GM12864 (cell line): ENCODE measurements at regions not wholly inside any gene's neighbourhood (a gene's known extent, or its start where the extent isn't known, plus 50 kb on each side); places are given as distances from the start of the nearest gene placed in this dataset.

Experiments
- DNase-seq: peaks from one replicate; pipeline ENCODE4 v3.0.0-alpha.2; 2011; ENCODE audit warnings: low read depth
- H3K4me3 ChIP-seq: 2 replicates; pipeline ENCODE4 v1.5.1; 2011; ENCODE audit warnings: mild to moderate bottlenecking, low read depth, low read length, control low read depth
- TF ChIP-seq, protein P1 (sequence below): IDR thresholded peaks from 2 replicates; pipeline ENCODE4 v1.5.1; 2011; ENCODE audit warnings: low read depth, mild to moderate bottlenecking, moderate library complexity, low read length, control low read depth, inconsistent platforms; ENCODE audit errors: missing control alignments

DNA sequence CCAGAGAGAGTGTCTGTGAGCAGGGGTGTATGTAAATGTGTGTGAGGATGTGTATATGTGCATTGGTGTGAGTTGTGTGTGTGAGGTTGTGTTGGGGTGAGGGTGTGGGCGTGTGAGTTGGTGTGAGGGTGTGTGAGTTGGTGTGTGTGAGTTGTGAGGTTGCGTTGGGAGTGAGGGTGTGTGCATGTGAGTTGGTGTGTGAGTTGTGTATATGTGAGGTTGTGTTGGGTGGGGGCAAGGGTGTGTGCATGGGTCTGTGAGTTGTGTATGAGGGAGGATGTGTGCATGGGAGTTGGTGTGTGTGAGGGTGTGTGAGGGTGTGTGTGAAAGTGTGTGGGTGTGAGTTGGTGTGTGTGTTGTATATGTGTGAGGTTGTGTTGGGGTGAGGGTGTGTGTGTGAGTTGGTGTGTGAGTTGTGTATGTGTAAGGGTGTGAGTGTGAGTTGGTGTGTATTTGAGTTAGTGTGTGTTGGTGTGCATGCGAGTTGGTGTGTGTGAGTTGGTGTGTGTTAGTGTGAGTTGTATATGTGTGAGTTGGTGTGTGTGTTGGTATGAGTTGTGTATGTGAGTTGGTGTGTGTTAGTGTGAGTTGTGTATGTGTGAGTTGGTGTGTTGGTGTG lies 161.6 kb upstream of the IER5L start:
- no peak for DNase-seq
- TF ChIP-seq, protein P1, sequence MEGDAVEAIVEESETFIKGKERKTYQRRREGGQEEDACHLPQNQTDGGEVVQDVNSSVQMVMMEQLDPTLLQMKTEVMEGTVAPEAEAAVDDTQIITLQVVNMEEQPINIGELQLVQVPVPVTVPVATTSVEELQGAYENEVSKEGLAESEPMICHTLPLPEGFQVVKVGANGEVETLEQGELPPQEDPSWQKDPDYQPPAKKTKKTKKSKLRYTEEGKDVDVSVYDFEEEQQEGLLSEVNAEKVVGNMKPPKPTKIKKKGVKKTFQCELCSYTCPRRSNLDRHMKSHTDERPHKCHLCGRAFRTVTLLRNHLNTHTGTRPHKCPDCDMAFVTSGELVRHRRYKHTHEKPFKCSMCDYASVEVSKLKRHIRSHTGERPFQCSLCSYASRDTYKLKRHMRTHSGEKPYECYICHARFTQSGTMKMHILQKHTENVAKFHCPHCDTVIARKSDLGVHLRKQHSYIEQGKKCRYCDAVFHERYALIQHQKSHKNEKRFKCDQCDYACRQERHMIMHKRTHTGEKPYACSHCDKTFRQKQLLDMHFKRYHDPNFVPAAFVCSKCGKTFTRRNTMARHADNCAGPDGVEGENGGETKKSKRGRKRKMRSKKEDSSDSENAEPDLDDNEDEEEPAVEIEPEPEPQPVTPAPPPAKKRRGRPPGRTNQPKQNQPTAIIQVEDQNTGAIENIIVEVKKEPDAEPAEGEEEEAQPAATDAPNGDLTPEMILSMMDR, result no peak
- H3K4me3 ChIP-seq, result no peak overlapping the region

DNA sequence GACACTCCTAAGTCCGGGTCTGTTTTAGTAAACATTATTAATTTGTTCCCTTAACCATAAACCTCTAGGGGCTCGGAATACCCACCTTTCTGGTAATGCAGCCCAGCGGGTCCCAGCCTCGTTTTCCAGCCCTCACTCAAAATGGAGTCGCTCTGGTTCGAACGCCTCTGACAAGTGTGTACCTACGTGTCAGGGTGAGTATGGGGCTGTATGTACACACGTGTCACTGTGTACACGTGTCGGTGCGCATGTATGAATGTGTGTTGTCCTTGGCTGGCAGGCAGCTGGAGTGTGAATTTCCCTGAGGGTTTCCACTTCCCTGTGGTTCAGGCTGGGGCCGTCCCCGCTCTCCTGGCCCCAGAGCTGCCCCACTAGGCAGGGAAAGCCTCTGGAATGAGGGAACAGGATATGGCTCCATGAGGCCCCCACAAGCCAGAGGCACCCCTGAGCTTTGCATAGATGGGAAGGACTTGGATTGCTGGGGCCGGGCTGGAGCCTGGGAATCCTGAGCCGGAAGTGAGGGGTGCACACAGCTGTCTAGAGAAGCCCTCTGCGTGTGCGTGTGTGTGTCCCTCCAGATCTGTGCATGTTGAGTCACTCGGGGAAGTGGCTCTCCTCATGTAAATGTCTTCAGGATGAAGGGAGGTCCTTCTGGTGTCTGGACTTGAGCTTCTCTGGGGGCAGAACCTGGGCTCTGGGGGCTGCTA lies 160.8 kb upstream of the IER5L start:
- H3K4me3 ChIP-seq, result no peak overlapping the region
- TF ChIP-seq, protein P1, result no peak
- DNase-seq, result no peak

DNA sequence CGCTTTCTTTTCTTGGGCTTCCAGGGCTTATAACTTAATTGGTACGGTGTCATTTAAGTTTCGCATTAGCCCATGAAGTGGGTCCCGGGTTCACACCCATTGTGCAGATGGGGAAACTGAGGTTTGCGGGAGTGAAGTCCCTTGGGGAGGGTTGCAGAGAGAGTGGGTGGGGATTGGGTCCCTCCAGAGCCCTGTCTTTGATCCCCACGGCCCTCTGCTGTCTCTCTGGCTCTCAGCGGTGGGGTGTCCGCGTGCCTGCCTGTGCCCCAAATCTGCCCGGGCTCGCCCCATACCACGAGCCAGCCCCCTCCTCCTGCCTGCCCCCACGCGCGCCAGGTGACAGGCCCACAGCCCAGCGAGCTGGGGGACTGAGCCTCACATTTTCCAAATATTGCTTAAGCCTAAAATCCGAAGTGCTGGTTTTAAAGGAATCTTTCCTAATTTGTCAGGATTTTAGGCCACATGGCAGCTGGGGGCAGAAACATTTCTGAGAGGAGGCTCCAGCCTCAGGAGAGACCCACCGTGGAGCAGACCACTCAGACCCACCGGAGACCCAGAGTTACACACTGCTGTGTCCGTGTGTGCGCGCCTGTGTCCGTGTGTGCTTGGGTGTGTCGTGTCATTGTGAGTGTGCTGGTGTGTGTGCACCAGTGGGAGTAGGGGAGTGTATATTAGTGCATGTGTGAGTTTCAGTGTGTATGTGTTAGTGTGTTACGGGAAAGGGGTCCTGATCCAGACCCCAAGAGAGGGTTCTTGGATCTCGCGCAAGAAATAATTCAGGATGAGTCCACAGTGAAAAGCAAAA lies 159.5 kb upstream of the IER5L start:
- DNase-seq, result no peak
- H3K4me3 ChIP-seq, result no peak overlapping the region
- TF ChIP-seq, protein P1, result no peak

DNA sequence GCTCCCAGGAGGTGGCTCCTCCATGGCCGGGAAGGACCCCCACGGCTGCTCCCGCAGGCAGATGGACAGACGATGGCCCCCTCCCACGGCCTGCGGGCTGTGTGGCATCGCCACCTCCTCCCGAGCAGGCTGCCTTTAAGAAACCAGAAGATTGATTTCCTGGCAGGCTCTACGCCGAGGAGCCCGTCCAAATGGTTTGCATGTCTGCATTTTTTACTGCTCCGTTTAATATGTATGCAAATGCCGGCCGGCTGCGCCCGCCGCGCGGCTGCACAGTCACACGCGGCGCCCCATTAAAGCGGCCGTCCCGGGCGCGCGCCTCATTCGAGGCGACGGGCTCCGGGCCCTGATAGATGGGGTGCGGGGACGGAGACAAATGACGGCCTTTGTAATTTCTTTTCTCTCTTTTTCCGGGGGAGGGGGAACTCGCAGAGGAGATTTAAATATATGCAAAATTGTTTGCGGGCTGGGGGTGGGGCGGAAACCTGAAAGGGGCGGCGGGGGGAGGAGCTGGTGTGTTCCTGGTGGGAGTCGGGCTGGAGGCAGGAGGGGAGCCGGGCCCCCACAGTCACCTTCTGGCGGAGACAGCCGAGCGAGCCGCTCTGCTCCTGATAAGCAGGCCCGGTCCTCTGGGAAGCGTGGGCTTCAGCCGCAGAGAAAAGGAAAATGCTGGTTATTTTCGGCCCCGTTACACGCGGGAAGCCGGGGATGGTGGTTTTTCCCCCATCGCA lies 158.7 kb upstream of the IER5L start:
- DNase-seq, result no peak
- TF ChIP-seq, protein P1, result no peak
- H3K4me3 ChIP-seq, result no peak overlapping the region; the same call in 1 of the 2 replicates

DNA sequence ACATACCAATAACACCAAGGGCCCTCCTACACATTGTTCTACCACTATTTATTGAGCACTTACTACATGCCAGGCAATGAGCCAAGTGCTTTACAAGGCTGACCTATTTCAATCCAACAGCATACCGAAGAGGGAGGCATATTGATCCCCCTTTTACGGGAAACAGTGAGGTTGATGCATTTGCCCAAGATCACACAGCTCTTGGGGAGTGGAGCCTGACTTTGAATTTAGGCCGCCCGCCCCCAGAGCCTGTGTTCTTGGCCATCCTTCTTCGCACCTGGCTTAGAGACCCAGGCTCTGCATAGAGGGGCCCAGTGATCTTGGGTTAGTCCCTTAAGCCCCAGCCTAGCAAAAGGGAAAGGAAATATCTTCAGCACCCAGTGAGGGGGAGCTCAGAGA lies 158.1 kb upstream of the IER5L start:
- DNase-seq, result no peak
- no peak overlapping the region for H3K4me3 ChIP-seq

DNA sequence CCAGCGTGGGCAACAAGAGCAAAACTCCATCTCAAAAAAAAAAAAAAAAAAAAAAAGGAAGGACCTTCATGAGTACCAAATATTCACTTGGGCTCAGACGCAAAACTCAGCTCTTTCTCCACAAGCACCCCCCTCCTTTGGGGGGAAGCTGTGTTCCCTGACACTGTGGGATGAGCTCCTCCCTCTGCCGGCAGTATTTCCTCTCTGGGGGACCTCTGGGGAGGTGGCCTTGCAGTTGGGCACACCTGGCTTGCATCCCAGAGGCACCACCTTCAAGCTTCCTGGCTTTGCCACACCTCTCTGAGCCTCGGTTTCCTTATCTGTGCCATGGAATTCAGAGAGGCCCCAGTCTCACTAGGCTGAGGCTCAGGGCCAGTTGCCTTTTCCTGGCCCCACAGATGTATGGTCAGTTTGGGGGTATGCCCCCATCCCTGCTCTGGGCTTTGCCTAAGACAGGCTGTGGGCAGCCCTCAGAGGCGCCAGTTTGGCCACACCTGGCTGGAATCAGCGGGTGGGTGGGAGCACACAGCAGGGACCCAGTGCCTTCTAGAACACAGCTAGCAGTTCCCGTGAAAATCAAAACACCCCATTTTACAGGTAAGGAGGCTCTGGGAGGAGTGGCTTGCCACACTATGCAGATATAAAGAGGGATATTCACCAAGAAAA lies 157.5 kb upstream of the IER5L start:
- no peak for DNase-seq
- no peak overlapping the region for H3K4me3 ChIP-seq
- TF ChIP-seq, protein P1, result no peak

More for the DNA sequence above, 158.1 kb upstream of the IER5L start:
- TF ChIP-seq, protein P1, result no peak
